ENCODE measurements at regions not wholly inside any gene's neighbourhood (a gene's known extent, or its start where the extent isn't known, plus 50 kb on each side); places are given as distances from the start of the nearest gene placed in this dataset.
"Not testable (repeated sequence)": the region's sequence is repeated elsewhere in the genome, so short reads cannot be mapped to it uniquely, and the experiment has no call there.

GRCh38 chr1:227489572-227489971 lies 73.8 kb upstream of the ZNF678 start:
- WGBS (ENCODE audit: insufficient coverage, low coverage, low lambda C conversion rate, missing lambda C conversion rate) = 68% methylated on average over 2 of the region's 3 CpGs
- intact Hi-C loops (cut with DNase I) = loop anchor here (5.0 to 10.0 kb wide), 2 partner anchors 455 to 458 kb away; partner anchors contain the start of gene WNT9A (in 2 of the 2)
- no peaks in the 10 kb centered on the region for H3K9me3 ChIP-seq
- H3K4me1 ChIP-seq = no peaks in the 10 kb centered on the region
- no peaks in the 10 kb centered on the region for H3K27me3 ChIP-seq
- no peak overlapping the region for H3K27ac ChIP-seq
- ATAC-seq (no peak), DNase-seq (no peak)
- H3K4me3 ChIP-seq = no peak overlapping the region
- TF ChIP-seq CTCF (IDR thresholded peaks at IDR 0.05) = no peak
- TF ChIP-seq POLR2A (IDR thresholded peaks at IDR 0.05) = no peak
- H3K36me3 ChIP-seq = no peaks in the 10 kb centered on the region

- intact Hi-C loops (cut with DNase I) = loop anchor here (5.0 to 10.0 kb wide), 2 partner anchors 457 to 460 kb away; partner anchors contain the start of gene WNT9A (in 2 of the 2)
- Histone ChIP-seq H3K27ac (no peak overlapping the region), H3K27me3 (no peaks in the 10 kb centered on the region), H3K36me3 (no peaks in the 10 kb centered on the region), H3K4me3 (no peak overlapping the region), H3K9me3 (no peaks in the 10 kb centered on the region), H3K4me1 (no peaks in the 10 kb centered on the region)
- no peak for DNase-seq
- no peak for TF ChIP-seq CTCF (IDR thresholded peaks at IDR 0.05)
- no peak for ATAC-seq
Measured at GRCh38 chr1:227487606-227488005, 75.8 kb upstream of the ZNF678 start.

- no peak for DNase-seq
- 60% methylated on average over 3 of the region's 3 CpGs for WGBS (ENCODE audit: insufficient coverage, low coverage, low lambda C conversion rate, missing lambda C conversion rate)
- no peak for ATAC-seq
- Histone ChIP-seq H3K27me3 (no peaks in the 10 kb centered on the region), H3K36me3 (no peaks in the 10 kb centered on the region), H3K4me3 (no peak overlapping the region), H3K9me3 (no peaks in the 10 kb centered on the region), H3K4me1 (no peaks in the 10 kb centered on the region), H3K27ac (no peak overlapping the region)
- TF ChIP-seq CTCF (IDR thresholded peaks at IDR 0.05) = no peak
- no peak for TF ChIP-seq POLR2A (IDR thresholded peaks at IDR 0.05)
- intact Hi-C loops (cut with DNase I) = loop anchor here (5.0 to 10.0 kb wide), 2 partner anchors 458 to 461 kb away; partner anchors contain the start of gene WNT9A (in 2 of the 2)
Measured at GRCh38 chr1:227486559-227486958, 76.8 kb upstream of the ZNF678 start.

GRCh38 chr1:227482023-227482299 lies 81.4 kb upstream of the ZNF678 start:
- ATAC-seq = no peak
- no peaks in the 10 kb centered on the region for H3K36me3 ChIP-seq
- no peak for DNase-seq
- H3K27me3 ChIP-seq = no peaks in the 10 kb centered on the region
- H3K9me3 ChIP-seq = no peaks in the 10 kb centered on the region
- H3K4me1 ChIP-seq = no peaks in the 10 kb centered on the region
- no peak for TF ChIP-seq POLR2A (IDR thresholded peaks at IDR 0.05)
- TF ChIP-seq CTCF (IDR thresholded peaks at IDR 0.05) = no peak
- H3K4me3 ChIP-seq = no peak overlapping the region
- H3K27ac ChIP-seq = no peak overlapping the region
- intact Hi-C loops (cut with DNase I) = loop anchor here in 1 of 2 donors (10.0 kb wide), 1 partner anchor 463 kb away; the partner anchor contains the start of gene WNT9A

GRCh38 chr1:227474072-227474471 lies 89.3 kb upstream of the ZNF678 start:
- DNase-seq; H3K4me1 ChIP-seq; H3K36me3 ChIP-seq; intact Hi-C loops (cut with DNase I); H3K4me3 ChIP-seq; H3K9me3 ChIP-seq; H3K27me3 ChIP-seq; ATAC-seq; H3K27ac ChIP-seq: not testable (repeated sequence)
- WGBS (ENCODE audit: insufficient coverage, low coverage, low lambda C conversion rate, missing lambda C conversion rate) = 50% methylated on average over 2 of the region's 5 CpGs
